GM12891 (cell line): ENCODE measurements at regions not wholly inside any gene's neighbourhood (a gene's known extent, or its start where the extent isn't known, plus 50 kb on each side); places are given as distances from the start of the nearest gene placed in this dataset.

Source experiments
- DNase-seq: peaks from one replicate; pipeline ENCODE4 v3.0.0; 2011; ENCODE audit warnings: low spot score; ENCODE audit not compliant: insufficient read length
- FAIRE-seq: peaks from 2 replicates; lab custom pipeline; 2011; peaks lifted over from hg19 to GRCh38; lab: Jason Lieb, UNC
- PAX5 ChIP-seq: IDR thresholded peaks from 2 replicates; pipeline ENCODE4 v1.6.1; 2011; ENCODE audit warnings: low read length, moderate library complexity, mild to moderate bottlenecking; ENCODE audit not compliant: insufficient read depth, severe bottlenecking
- POLR2A ChIP-seq: IDR thresholded peaks from 2 replicates; pipeline ENCODE4 v1.6.1; 2011; ENCODE audit warnings: low read depth, low read length, control low read depth
- POLR2AphosphoS5 ChIP-seq: IDR thresholded peaks from 2 replicates; pipeline ENCODE4 v1.6.1; 2011; ENCODE audit warnings: low read depth, low read length, control low read depth
- POU2F2 ChIP-seq: IDR thresholded peaks from 2 replicates; pipeline ENCODE4 v1.6.1; 2011; ENCODE audit warnings: low read depth, mild to moderate bottlenecking, control low read depth, low read length, moderate library complexity
- SPI1 ChIP-seq: IDR thresholded peaks from 2 replicates; pipeline ENCODE4 v1.6.1; 2011; ENCODE audit warnings: low read depth, low read length, control low read depth
- TAF1 ChIP-seq: IDR thresholded peaks from 2 replicates; pipeline ENCODE4 v1.6.1; 2011; ENCODE audit warnings: low read depth, low read length, control low read depth

DNA sequence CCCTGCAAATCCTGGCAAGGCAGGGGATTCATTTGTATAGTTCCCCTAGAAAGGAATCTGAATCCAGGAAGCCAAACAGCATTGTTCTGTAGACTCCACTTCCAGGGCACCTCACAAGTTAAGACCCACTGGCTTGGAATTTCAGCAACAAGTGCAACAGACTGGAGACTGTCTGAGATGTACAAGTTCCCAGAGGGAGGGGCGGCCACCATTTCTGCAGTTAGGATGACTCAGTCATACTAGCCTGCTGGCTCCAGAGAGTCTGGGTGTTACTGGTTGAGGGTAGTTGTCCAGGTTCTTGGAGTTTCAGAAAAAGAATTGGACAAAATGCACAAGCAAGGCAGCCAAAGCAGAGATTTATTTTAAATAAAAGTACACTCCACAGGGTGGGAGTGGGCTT lies 384.2 kb downstream of the DSC3 start:
- no peak for FAIRE-seq
- TF ChIP-seq SPI1, result no peak
- no peak for TF ChIP-seq POU2F2
- no peak for TF ChIP-seq PAX5
- no peak for TF ChIP-seq POLR2AphosphoS5
- no peak for TF ChIP-seq POLR2A
- no peak for TF ChIP-seq TAF1
- no peak for DNase-seq

GRCh38 chr18:30652387-30652786 lies 390.2 kb downstream of the DSC3 start:
- TF ChIP-seq TAF1 (no peak), PAX5 (no peak), SPI1 (no peak), POLR2AphosphoS5 (no peak), POU2F2 (no peak), POLR2A (no peak)
- DNase-seq (no peak), FAIRE-seq (no peak)

DNA sequence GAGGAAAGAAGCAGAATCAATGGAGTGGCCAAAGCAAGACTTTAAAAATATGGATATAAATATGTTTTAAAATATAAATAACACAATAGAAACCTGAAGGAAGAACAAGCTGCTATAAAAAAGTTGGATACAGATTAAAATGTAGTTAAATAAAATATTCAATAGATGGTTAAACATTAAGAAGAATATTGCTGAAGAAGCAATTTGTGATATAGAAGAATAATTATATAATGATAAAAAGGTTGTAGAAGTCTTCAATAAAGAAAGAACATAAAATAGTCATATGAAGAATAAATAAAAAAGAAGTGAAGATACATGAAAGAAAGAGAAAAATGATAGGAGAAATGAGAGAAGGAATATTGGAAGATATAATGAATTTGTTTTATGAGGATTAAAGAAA lies 392.0 kb downstream of the DSC3 start:
- no peak for FAIRE-seq
- TF ChIP-seq POU2F2 (no peak), POLR2AphosphoS5 (no peak), POLR2A (no peak), TAF1 (no peak), SPI1 (no peak), PAX5 (no peak)
- no peak for DNase-seq

DNA sequence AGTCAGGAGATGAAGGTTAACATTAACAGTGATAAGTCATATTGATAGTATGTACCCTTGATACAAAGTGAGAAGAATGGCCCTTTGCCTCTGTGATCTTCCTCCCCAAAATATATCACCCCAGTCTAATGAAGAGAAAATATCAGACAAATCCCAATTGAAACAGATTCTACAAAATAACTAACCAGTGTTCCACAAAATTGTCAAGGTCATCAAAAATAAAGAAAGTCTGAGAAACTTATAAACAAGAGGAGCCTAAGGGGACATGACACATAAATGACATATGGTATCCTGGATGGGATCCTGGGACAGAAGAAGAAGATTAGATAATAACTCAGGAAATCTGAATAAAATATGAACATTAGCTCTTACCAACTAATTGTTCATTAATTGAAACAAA lies 398.4 kb downstream of the DSC3 start:
- no peak for TF ChIP-seq POLR2AphosphoS5
- TF ChIP-seq POU2F2, result no peak
- TF ChIP-seq POLR2A, result no peak
- TF ChIP-seq PAX5, result no peak
- TF ChIP-seq SPI1, result no peak
- TF ChIP-seq TAF1, result no peak
- no peak for DNase-seq
- FAIRE-seq, result no peak

DNA sequence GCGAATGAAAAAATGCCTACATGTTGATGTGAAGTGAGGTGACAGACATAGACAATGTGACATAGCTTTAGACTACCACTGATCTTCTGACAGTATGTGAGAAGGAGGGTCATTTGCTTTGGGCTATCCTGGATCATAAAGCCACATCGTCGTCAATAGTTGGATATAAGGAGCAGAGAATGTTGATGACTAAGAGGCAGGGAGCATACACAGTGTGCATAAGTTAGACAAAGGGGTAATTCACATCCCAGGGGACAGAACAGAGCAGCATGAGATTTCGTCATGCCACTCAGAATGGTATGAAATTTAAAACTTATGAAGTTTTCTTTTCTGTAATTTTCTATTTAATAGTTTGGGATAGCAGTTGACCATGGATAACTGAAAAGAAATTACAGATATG lies 403.2 kb downstream of the DSC3 start:
- DNase-seq (no peak), FAIRE-seq (no peak)
- TF ChIP-seq PAX5, result no peak
- TF ChIP-seq POLR2A, result no peak
- TF ChIP-seq SPI1, result no peak
- no peak for TF ChIP-seq POLR2AphosphoS5
- TF ChIP-seq TAF1, result no peak
- no peak for TF ChIP-seq POU2F2

DNA sequence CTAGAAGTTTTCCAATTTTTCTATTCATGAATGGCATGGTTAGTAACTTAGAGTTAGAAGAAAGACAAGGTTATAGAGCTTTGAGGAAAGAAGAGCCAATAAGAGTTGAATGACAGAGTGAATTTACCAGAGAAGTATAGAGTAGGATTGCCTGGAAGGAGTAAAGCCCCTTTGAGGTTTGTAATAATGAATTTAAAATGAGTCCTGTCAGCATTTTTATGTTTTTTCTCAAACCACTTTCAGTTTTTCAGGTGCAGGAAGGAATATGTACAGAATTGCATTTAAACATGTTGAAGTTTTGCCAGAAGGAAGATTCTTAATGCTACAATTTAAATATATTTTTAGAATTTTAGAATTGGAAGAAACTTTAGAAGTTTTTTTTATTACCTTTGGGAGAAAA lies 408.3 kb downstream of the DSC3 start:
- no peak for TF ChIP-seq POLR2AphosphoS5
- TF ChIP-seq TAF1, result no peak
- no peak for TF ChIP-seq POLR2A
- TF ChIP-seq PAX5, result no peak
- TF ChIP-seq SPI1, result no peak
- no peak for TF ChIP-seq POU2F2
- DNase-seq (no peak), FAIRE-seq (no peak)

DNA sequence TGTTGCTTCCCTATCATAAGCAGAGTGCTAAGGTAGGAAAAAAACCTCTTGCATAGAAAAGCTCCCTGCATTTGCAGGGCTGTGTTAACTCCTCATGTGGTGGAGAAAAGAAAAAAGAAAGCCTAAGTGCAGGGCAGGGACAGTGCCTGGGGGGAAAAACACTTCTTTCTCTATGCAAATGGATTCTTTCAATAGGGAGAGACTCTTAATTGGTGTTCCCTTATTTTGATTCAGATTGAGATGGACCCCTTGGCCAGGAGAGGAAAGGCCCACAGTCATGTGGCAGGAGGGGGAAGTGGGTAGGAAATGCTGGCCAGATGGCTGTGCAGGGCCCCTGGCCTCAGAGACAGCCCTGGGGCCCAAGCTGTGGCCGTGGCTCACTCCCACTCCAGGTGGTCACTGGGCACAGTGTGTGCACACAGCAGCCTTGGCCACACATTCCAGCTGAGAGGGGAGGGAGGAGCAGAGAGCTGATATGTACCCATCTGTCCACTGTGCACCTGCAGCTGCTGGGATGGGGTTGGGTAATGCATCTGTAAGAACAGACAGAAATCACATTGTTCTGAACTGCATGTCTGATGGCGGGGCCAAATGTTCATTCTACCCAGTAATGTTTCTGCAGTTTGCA lies 410.4 kb downstream of the DSC3 start:
- FAIRE-seq (no peak), DNase-seq (no peak)
- TF ChIP-seq PAX5, result no peak
- TF ChIP-seq POU2F2, result no peak
- no peak for TF ChIP-seq TAF1
- no peak for TF ChIP-seq POLR2A
- TF ChIP-seq POLR2AphosphoS5, result no peak
- no peak for TF ChIP-seq SPI1

DNA sequence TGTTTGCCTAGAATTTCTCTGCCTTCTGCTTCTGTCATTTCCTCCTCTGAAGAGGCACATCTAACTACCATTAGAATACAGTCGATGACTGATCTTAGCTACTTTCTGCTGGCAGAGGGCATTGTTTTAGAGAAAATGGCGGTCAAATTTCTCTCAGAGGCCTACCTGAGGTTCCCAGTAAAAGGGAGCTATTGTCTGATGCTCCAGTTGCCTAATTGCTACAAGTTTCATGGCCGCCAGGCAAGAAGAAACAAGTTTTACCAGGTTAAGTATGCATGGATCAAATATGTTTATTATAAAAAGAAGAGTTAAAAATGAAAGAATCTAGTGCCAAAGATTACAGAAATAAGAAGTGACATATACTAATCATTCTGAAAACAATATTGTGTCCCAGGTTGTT lies 416.6 kb downstream of the DSC3 start:
- no peak for FAIRE-seq
- TF ChIP-seq POLR2A (no peak), POLR2AphosphoS5 (no peak), PAX5 (no peak), SPI1 (no peak), POU2F2 (no peak), TAF1 (no peak)
- DNase-seq, result no peak

DNA sequence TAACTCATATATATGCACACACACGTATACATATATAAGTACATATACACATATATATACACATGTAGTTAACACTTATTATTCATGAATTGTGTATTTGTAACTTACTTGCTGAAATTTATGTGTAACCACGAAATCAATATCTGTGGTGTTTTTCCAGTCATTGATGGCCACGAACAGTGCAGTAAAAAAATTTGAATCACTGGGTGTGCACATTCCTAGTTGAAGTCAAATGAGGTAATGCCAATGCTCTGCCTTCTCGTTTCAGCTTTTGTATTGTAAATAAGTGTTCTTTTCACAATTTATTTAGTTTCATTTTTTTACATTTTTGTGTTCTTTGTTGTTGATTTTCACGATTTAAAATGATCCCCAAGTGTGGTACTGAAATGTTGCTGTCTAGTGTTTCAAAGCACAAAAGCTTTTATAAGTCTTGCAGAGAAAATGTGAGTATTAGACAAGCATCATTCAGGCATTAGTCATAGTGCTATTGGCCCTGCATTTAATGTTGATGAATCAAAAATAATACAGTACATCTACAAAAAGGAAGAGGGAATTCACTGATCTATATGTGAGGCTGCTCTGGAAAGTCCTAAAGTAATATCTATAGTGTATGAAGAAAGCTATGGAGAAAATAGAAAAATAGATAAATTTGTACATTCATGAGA lies 419.0 kb downstream of the DSC3 start:
- TF ChIP-seq TAF1, result no peak
- TF ChIP-seq POLR2AphosphoS5, result no peak
- no peak for TF ChIP-seq POLR2A
- TF ChIP-seq POU2F2, result no peak
- no peak for TF ChIP-seq PAX5
- no peak for TF ChIP-seq SPI1
- FAIRE-seq, result no peak

GRCh38 chr18:30622635-30623034 lies 419.9 kb downstream of the DSC3 start:
- TF ChIP-seq POLR2A, result no peak
- TF ChIP-seq POU2F2, result no peak
- TF ChIP-seq POLR2AphosphoS5, result no peak
- TF ChIP-seq PAX5, result no peak
- no peak for TF ChIP-seq TAF1
- no peak for TF ChIP-seq SPI1
- no peak for FAIRE-seq
- DNase-seq, result no peak

More for the DNA sequence above, 419.0 kb downstream of the DSC3 start:
- no peak for DNase-seq
